HEK293 (cell line): ENCODE measurements at regions not wholly inside any gene's neighbourhood (a gene's known extent, or its start where the extent isn't known, plus 50 kb on each side); places are given as distances from the start of the nearest gene placed in this dataset.

Experiments used
- GLI2 ChIP-seq: fragments of 450-650 bp; formaldehyde crosslinking; IDR thresholded peaks from 2 replicates; pipeline ENCODE4; 2017; ENCODE audit warnings: missing biosample characterization, missing genetic modification characterization, low read depth, borderline replicate concordance
- KLF10 ChIP-seq: fragments of 450-650 bp; IDR thresholded peaks from 2 replicates; pipeline ENCODE4 v1.5.1; 2018; ENCODE audit warnings: missing biosample characterization, mild to moderate bottlenecking, missing genetic modification characterization
- ZNF138 ChIP-seq: fragments of 450-650 bp; formaldehyde crosslinking; IDR thresholded peaks from 2 replicates; pipeline ENCODE4 v1.5.1; 2016; ENCODE audit warnings: missing biosample characterization, missing genetic modification characterization, borderline replicate concordance
- ZNF140 ChIP-seq: fragments of 450-650 bp; formaldehyde crosslinking; IDR thresholded peaks from 2 replicates; pipeline ENCODE4 v1.5.1; 2016; ENCODE audit warnings: missing biosample characterization, missing genetic modification characterization
- ZNF148 ChIP-seq: fragments of 450-650 bp; formaldehyde crosslinking; IDR thresholded peaks from 2 replicates; pipeline ENCODE4 v1.5.0; 2017; ENCODE audit warnings: missing biosample characterization, missing genetic modification characterization, borderline replicate concordance
- ZNF214 ChIP-seq: fragments of 450-650 bp; formaldehyde crosslinking; IDR thresholded peaks from 2 replicates; pipeline ENCODE4 v1.5.1; 2017; ENCODE audit warnings: missing biosample characterization, mild to moderate bottlenecking, missing genetic modification characterization, borderline replicate concordance
- ZNF433 ChIP-seq: fragments of 450-650 bp; formaldehyde crosslinking; IDR thresholded peaks from 2 replicates; pipeline ENCODE4 v1.5.1; 2016; ENCODE audit warnings: missing biosample characterization, missing genetic modification characterization, low read depth
- ZNF664 ChIP-seq: fragments of 450-650 bp; formaldehyde crosslinking; IDR thresholded peaks from 2 replicates; pipeline ENCODE4 v1.5.1; 2016; ENCODE audit warnings: missing biosample characterization, missing genetic modification characterization
- ZNF843 ChIP-seq: fragments of 450-650 bp; formaldehyde crosslinking; IDR thresholded peaks from 2 replicates; pipeline ENCODE4 v1.5.1; 2016; ENCODE audit warnings: missing biosample characterization, missing genetic modification characterization
- TF ChIP-seq, protein P1 (sequence below): fragments of 450-650 bp; formaldehyde crosslinking; IDR thresholded peaks from 2 replicates; pipeline ENCODE4 v1.5.1; 2016; ENCODE audit warnings: missing biosample characterization, missing genetic modification characterization
- TF ChIP-seq, protein P2 (sequence below): fragments of 450-650 bp; formaldehyde crosslinking; IDR thresholded peaks from 2 replicates; pipeline ENCODE4 v1.5.1; 2016; ENCODE audit warnings: missing biosample characterization, missing genetic modification characterization
- TF ChIP-seq, protein P3 (sequence below): fragments of 450-650 bp; formaldehyde crosslinking; IDR thresholded peaks from 2 replicates; pipeline ENCODE4 v1.5.1; 2016; ENCODE audit warnings: missing biosample characterization, missing genetic modification characterization

DNA sequence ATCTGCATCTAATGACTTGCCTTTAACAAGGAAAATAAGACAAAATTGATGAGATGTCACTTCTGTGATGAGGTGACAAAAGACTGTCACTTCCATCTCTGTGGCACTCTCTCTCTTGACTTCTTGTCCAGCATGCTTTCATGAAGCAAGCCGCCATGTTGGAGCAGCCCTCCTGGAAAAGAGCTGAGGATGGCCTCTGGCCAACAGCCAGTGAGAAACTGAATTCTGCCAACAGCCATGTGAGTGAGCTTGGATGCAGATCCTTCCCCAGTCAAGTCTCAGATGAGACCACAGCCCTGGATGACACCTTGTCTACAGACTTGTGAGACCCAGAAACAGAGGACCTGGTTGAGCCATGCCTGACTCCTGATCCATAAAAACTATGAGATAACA is 412.6 kb upstream of the SHH start:
- TF ChIP-seq ZNF148 (tag by site-specific recombination) = no peak
- TF ChIP-seq KLF10 = no peak
- TF ChIP-seq ZNF664 (tag by site-specific recombination) = no peak
- no peak for TF ChIP-seq ZNF843 (tag by site-specific recombination)
- TF ChIP-seq, protein P1, sequence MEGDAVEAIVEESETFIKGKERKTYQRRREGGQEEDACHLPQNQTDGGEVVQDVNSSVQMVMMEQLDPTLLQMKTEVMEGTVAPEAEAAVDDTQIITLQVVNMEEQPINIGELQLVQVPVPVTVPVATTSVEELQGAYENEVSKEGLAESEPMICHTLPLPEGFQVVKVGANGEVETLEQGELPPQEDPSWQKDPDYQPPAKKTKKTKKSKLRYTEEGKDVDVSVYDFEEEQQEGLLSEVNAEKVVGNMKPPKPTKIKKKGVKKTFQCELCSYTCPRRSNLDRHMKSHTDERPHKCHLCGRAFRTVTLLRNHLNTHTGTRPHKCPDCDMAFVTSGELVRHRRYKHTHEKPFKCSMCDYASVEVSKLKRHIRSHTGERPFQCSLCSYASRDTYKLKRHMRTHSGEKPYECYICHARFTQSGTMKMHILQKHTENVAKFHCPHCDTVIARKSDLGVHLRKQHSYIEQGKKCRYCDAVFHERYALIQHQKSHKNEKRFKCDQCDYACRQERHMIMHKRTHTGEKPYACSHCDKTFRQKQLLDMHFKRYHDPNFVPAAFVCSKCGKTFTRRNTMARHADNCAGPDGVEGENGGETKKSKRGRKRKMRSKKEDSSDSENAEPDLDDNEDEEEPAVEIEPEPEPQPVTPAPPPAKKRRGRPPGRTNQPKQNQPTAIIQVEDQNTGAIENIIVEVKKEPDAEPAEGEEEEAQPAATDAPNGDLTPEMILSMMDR (tag by site-specific recombination) = no peak
- TF ChIP-seq, protein P2, sequence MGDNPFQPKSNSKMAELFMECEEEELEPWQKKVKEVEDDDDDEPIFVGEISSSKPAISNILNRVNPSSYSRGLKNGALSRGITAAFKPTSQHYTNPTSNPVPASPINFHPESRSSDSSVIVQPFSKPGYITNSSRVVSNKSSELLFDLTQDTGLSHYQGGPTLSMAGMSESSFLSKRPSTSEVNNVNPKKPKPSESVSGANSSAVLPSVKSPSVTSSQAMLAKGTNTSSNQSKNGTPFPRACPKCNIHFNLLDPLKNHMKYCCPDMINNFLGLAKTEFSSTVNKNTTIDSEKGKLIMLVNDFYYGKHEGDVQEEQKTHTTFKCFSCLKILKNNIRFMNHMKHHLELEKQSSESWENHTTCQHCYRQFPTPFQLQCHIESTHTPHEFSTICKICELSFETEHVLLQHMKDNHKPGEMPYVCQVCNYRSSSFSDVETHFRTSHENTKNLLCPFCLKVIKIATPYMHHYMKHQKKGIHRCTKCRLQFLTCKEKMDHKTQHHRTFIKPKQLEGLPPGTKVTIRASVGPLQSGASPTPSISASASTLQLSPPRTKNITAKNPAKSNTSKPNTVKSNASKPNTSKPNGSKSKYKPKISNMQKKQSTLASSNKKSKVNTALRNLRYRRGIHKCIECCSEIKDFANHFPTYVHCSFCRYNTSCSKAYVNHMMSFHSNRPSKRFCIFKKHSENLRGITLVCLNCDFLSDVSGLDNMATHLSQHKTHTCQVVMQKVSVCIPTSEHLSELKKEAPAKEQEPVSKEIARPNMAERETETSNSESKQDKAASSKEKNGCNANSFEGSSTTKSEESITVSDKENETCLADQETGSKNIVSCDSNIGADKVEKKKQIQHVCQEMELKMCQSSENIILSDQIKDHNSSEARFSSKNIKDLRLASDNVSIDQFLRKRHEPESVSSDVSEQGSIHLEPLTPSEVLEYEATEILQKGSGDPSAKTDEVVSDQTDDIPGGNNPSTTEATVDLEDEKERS (tag by site-specific recombination) = no peak
- no peak for TF ChIP-seq GLI2 (tag by site-specific recombination)
- TF ChIP-seq ZNF214 (tag by site-specific recombination) = no peak
- no peak for TF ChIP-seq ZNF433
- TF ChIP-seq, protein P3, sequence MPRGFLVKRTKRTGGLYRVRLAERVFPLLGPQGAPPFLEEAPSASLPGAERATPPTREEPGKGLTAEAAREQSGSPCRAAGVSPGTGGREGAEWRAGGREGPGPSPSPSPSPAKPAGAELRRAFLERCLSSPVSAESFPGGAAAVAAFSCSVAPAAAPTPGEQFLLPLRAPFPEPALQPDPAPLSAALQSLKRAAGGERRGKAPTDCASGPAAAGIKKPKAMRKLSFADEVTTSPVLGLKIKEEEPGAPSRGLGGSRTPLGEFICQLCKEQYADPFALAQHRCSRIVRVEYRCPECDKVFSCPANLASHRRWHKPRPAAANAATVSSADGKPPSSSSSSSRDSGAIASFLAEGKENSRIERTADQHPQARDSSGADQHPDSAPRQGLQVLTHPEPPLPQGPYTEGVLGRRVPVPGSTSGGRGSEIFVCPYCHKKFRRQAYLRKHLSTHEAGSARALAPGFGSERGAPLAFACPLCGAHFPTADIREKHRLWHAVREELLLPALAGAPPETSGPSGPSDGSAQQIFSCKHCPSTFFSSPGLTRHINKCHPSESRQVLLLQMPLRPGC = no peak
- TF ChIP-seq ZNF140 (tag by site-specific recombination) = no peak
- TF ChIP-seq ZNF138 (tag by site-specific recombination) = no peak
